ENCODE measurements at regions not wholly inside any gene's neighbourhood (a gene's known extent, or its start where the extent isn't known, plus 50 kb on each side); places are given as distances from the start of the nearest gene placed in this dataset.
A peak's percentile ranks its signal among the peaks of the same experiment; 100 is the strongest.
"Not testable (repeated sequence)": the region's sequence is repeated elsewhere in the genome, so short reads cannot be mapped to it uniquely, and the experiment has no call there.

GRCh38 chr2:220601674-220602073 is 970.4 kb downstream of the EPHA4 start:
- 27 to 34% methylated on average over 3 of the region's 3 CpGs for WGBS, 2 donors
- no peak for TF ChIP-seq POLR2A (IDR thresholded peaks at IDR 0.05)
- TF ChIP-seq CTCF (IDR thresholded peaks at IDR 0.05) = no peak
- intact Hi-C loops (cut with DNase I) = no loop called here

GRCh38 chr2:220613004-220613403 is 959.1 kb downstream of the EPHA4 start:
- H3K4me3 ChIP-seq; H3K27me3 ChIP-seq; H3K27ac ChIP-seq; H3K36me3 ChIP-seq (replicated peaks in 1 of 2; ENCODE audit: insufficient read depth in 1 of 2, low read depth in 2 of 2); H3K4me1 ChIP-seq; H3K9me3 ChIP-seq; intact Hi-C loops (cut with DNase I); DNase-seq; ATAC-seq: not testable (repeated sequence)
- WGBS, 2 donors = 85 to 87% methylated on average over 8 of the region's 8 CpGs

More at GRCh38 chr2:220601674-220602073, 970.4 kb downstream of the EPHA4 start:
- no peak overlapping the region for H3K4me3 ChIP-seq
- no peaks in the 10 kb centered on the region for H3K9me3 ChIP-seq
- H3K36me3 ChIP-seq (replicated peaks in 1 of 2; ENCODE audit: insufficient read depth in 1 of 2, low read depth in 2 of 2) = no peaks in the 10 kb centered on the region
- no peak overlapping the region for H3K27ac ChIP-seq
- H3K4me1 ChIP-seq = no peaks in the 10 kb centered on the region
- no peaks in the 10 kb centered on the region for H3K27me3 ChIP-seq
- DNase-seq = peak; percentile 5 to 47 (median 12)
- peak; percentile 52 for ATAC-seq

- ATAC-seq = no peak
- WGBS, 2 donors = 76 to 90% methylated on average over 1 of the region's 1 CpG
- TF ChIP-seq POLR2A (IDR thresholded peaks at IDR 0.05) (no peak), CTCF (IDR thresholded peaks at IDR 0.05) (no peak)
These were observed 958.0 kb downstream of the EPHA4 start for GRCh38 chr2:220614064-220614463.

GRCh38 chr2:220619525-220620220 is 952.4 kb downstream of the EPHA4 start:
- WGBS, 2 donors = 35 to 38% methylated on average over 3 of the region's 3 CpGs
- ATAC-seq = no peak
- no peak for DNase-seq
- Histone ChIP-seq H3K4me3 (no peak overlapping the region), H3K27ac (no peak overlapping the region), H3K4me1 (no peaks in the 10 kb centered on the region), H3K36me3 (replicated peaks in 1 of 2; ENCODE audit: insufficient read depth in 1 of 2, low read depth in 2 of 2) (no peaks in the 10 kb centered on the region), H3K27me3 (no peaks in the 10 kb centered on the region), H3K9me3 (no peaks in the 10 kb centered on the region)
- TF ChIP-seq POLR2A (IDR thresholded peaks at IDR 0.05) (no peak), CTCF (IDR thresholded peaks at IDR 0.05) (no peak)
- intact Hi-C loops (cut with DNase I) = no loop called here

More at GRCh38 chr2:220614064-220614463, 958.0 kb downstream of the EPHA4 start:
- DNase-seq = no peak
- intact Hi-C loops (cut with DNase I) = no loop called here
- no peaks in the 10 kb centered on the region for H3K9me3 ChIP-seq
- H3K27ac ChIP-seq = no peak overlapping the region
- H3K4me3 ChIP-seq = no peak overlapping the region
- H3K27me3 ChIP-seq = no peaks in the 10 kb centered on the region
- H3K36me3 ChIP-seq (replicated peaks in 1 of 2; ENCODE audit: insufficient read depth in 1 of 2, low read depth in 2 of 2) = no peaks in the 10 kb centered on the region
- H3K4me1 ChIP-seq = no peaks in the 10 kb centered on the region

GRCh38 chr2:220626603-220627002 is 945.5 kb downstream of the EPHA4 start:
- H3K9me3 ChIP-seq = no peaks in the 10 kb centered on the region
- no peak for ATAC-seq
- intact Hi-C loops (cut with DNase I) = no loop called here

More at GRCh38 chr2:220626603-220627002, 945.5 kb downstream of the EPHA4 start:
- Histone ChIP-seq H3K27ac (no peak overlapping the region), H3K27me3 (no peaks in the 10 kb centered on the region), H3K4me3 (no peak overlapping the region), H3K4me1 (no peaks in the 10 kb centered on the region), H3K36me3 (replicated peaks in 1 of 2; ENCODE audit: insufficient read depth in 1 of 2, low read depth in 2 of 2) (no peaks in the 10 kb centered on the region)
- no peak for DNase-seq
- TF ChIP-seq POLR2A (IDR thresholded peaks at IDR 0.05) = no peak
- TF ChIP-seq CTCF (IDR thresholded peaks at IDR 0.05) = no peak
- 53 to 71% methylated on average over 3 of the region's 3 CpGs for WGBS, 2 donors

Measured in body of pancreas (tissue), 4 donors.